SKM-1 treated with dmso at 0.1 percent for 144 hours (cell line): ENCODE measurements at regions not wholly inside any gene's neighbourhood (a gene's known extent, or its start where the extent isn't known, plus 50 kb on each side); places are given as distances from the start of the nearest gene placed in this dataset.

Source experiments
- DNase-seq: peaks from one replicate; lab custom pipeline; 2025; ENCODE audit not compliant: unreplicated experiment; lab: John Stamatoyannopoulos, UW

GRCh38 chr7:3193379-3194120, 107.5 kb upstream of the SDK1 start:
- DNase-seq: no peak

- DNase-seq: no peak
Measured at GRCh38 chr7:3194501-3195141, 106.4 kb upstream of the SDK1 start.

GRCh38 chr7:3195160-3195559, 105.9 kb upstream of the SDK1 start:
- no peak for DNase-seq

- no peak for DNase-seq
Measured at GRCh38 chr7:3196629-3197400, 104.2 kb upstream of the SDK1 start.

GRCh38 chr7:3197567-3198213, 103.4 kb upstream of the SDK1 start:
- DNase-seq: no peak

GRCh38 chr7:3198316-3198715, 102.7 kb upstream of the SDK1 start:
- DNase-seq: no peak

- DNase-seq: no peak
Measured at GRCh38 chr7:3200504-3200903, 100.5 kb upstream of the SDK1 start.

- DNase-seq: no peak
Measured at GRCh38 chr7:3201306-3201705, 99.7 kb upstream of the SDK1 start.

GRCh38 chr7:3201937-3202710, 98.9 kb upstream of the SDK1 start:
- DNase-seq: no peak

GRCh38 chr7:3204526-3204925, 96.5 kb upstream of the SDK1 start:
- DNase-seq: no peak

GRCh38 chr7:3206101-3206500, 95.0 kb upstream of the SDK1 start:
- no peak for DNase-seq

- DNase-seq: no peak
Measured at GRCh38 chr7:3206771-3207191, 94.3 kb upstream of the SDK1 start.

- DNase-seq: no peak
Measured at GRCh38 chr7:3207387-3207902, 93.6 kb upstream of the SDK1 start.

GRCh38 chr7:3210531-3210930, 90.5 kb upstream of the SDK1 start:
- no peak for DNase-seq

- DNase-seq: no peak
Measured at GRCh38 chr7:3214090-3214413, 87.0 kb upstream of the SDK1 start.

- no peak for DNase-seq
Measured at GRCh38 chr7:3215624-3216585, 85.1 kb upstream of the SDK1 start.

- DNase-seq: no peak
Measured at GRCh38 chr7:3217166-3217565, 83.9 kb upstream of the SDK1 start.

GRCh38 chr7:3218411-3219225, 82.4 kb upstream of the SDK1 start:
- DNase-seq: no peak
